GM06990 (cell line): ENCODE measurements at regions not wholly inside any gene's neighbourhood (a gene's known extent, or its start where the extent isn't known, plus 50 kb on each side); places are given as distances from the start of the nearest gene placed in this dataset.

Experiments
- DNase-seq: peaks from one replicate; pipeline ENCODE4 v3.0.0-alpha.2; 2011; ENCODE audit not compliant: insufficient read length; ENCODE audit errors: extremely low read depth
- H3K27me3 ChIP-seq: replicated peaks from 2 replicates; pipeline ENCODE4 v1.6.0; 2011; ENCODE audit warnings: low read length; ENCODE audit not compliant: control insufficient read depth, insufficient read depth
- H3K36me3 ChIP-seq: 2 replicates; pipeline ENCODE4 v1.5.1; 2011; ENCODE audit warnings: low read length; ENCODE audit not compliant: control insufficient read depth, insufficient read depth
- H3K4me3 ChIP-seq: replicated peaks from 2 replicates; pipeline ENCODE4 v1.5.1; 2011; ENCODE audit warnings: low read depth, mild to moderate bottlenecking, control low read depth, low read length
- CTCF ChIP-seq: IDR thresholded peaks from 2 replicates; pipeline ENCODE4 v1.5.1; 2011; ENCODE audit warnings: low read length, control low read depth, mild to moderate bottlenecking, inconsistent platforms; ENCODE audit not compliant: insufficient read depth, poor library complexity, severe bottlenecking

- TF ChIP-seq CTCF, result no peak
- no peak overlapping the region for H3K4me3 ChIP-seq
- H3K36me3 ChIP-seq, result no peaks in the 10 kb centered on the region
- no peak for DNase-seq
- peaks cover 1% of the 10 kb centered on the region; the same call in 1 of the 2 replicates for H3K27me3 ChIP-seq
These were observed 98.0 kb downstream of the ERMARD start for GRCh38 chr6:169849396-169849795.

- no peaks in the 10 kb centered on the region for H3K36me3 ChIP-seq
- TF ChIP-seq CTCF, result no peak
- peaks cover 1% of the 10 kb centered on the region; the same call in 1 of the 2 replicates for H3K27me3 ChIP-seq
- no peak for DNase-seq
- no peak overlapping the region for H3K4me3 ChIP-seq
These were observed 97.5 kb downstream of the ERMARD start for GRCh38 chr6:169848946-169849345.

GRCh38 chr6:169847901-169848311 lies 96.5 kb downstream of the ERMARD start:
- DNase-seq, result no peak
- Histone ChIP-seq H3K4me3 (no peak overlapping the region), H3K27me3 (peaks cover 1% of the 10 kb centered on the region; the same call in 1 of the 2 replicates), H3K36me3 (no peaks in the 10 kb centered on the region)
- TF ChIP-seq CTCF, result no peak

GRCh38 chr6:169847141-169847674 lies 95.8 kb downstream of the ERMARD start:
- peaks cover 1% of the 10 kb centered on the region; the same call in 1 of the 2 replicates for H3K27me3 ChIP-seq
- no peak for TF ChIP-seq CTCF
- H3K36me3 ChIP-seq, result no peaks in the 10 kb centered on the region
- DNase-seq, result no peak
- H3K4me3 ChIP-seq, result no peak overlapping the region

GRCh38 chr6:169846286-169847056 lies 95.0 kb downstream of the ERMARD start:
- Histone ChIP-seq H3K4me3 (no peak overlapping the region), H3K27me3 (peaks cover 1% of the 10 kb centered on the region; the same call in 1 of the 2 replicates)
- no peak for TF ChIP-seq CTCF

More at GRCh38 chr6:169846286-169847056, 95.0 kb downstream of the ERMARD start:
- no peak for DNase-seq
- no peaks in the 10 kb centered on the region for H3K36me3 ChIP-seq
